Astrocyte (in vitro differentiated cells and primary cell): ENCODE measurements at regions not wholly inside any gene's neighbourhood (a gene's known extent, or its start where the extent isn't known, plus 50 kb on each side); places are given as distances from the start of the nearest gene placed in this dataset.

Experiments
- DNase-seq: peaks from one replicate; pipeline ENCODE4 v3.0.0-alpha.2; 2010; ENCODE audit warnings: low read depth
- FAIRE-seq: peaks from 2 replicates; lab custom pipeline; 2011; peaks lifted over from hg19 to GRCh38; lab: Jason Lieb, UNC
- H2AFZ ChIP-seq: 2 replicates; pipeline ENCODE4 v1.6.0; 2012; ENCODE audit warnings: low read depth, low read length, inconsistent platforms
- H3K27ac ChIP-seq: 2 replicates; pipeline ENCODE4 v1.5.1; 2011; ENCODE audit warnings: low read depth, low read length, inconsistent platforms
- H3K27me3 ChIP-seq: 2 replicates; pipeline ENCODE4 v1.6.0; 2011; ENCODE audit warnings: low read length, inconsistent platforms; ENCODE audit not compliant: insufficient read depth
- H3K36me3 ChIP-seq: 2 replicates; pipeline ENCODE4 v1.5.1; 2011; ENCODE audit warnings: low read length, inconsistent platforms; ENCODE audit not compliant: insufficient read depth
- H3K4me1 ChIP-seq: 2 replicates; pipeline ENCODE4 v1.5.1; 2011; ENCODE audit warnings: low read length, inconsistent platforms; ENCODE audit not compliant: insufficient read depth
- H3K4me2 ChIP-seq: 2 replicates; pipeline ENCODE4 v1.6.0; 2012; ENCODE audit warnings: low read length, inconsistent platforms
- H3K4me3 ChIP-seq: 2 replicates; pipeline ENCODE4 v1.5.1; 2011; ENCODE audit warnings: low read depth, mild to moderate bottlenecking, low read length, inconsistent platforms; ENCODE audit not compliant: insufficient read depth
- H3K79me2 ChIP-seq: 2 replicates; pipeline ENCODE4 v1.6.0; 2012; ENCODE audit warnings: mild to moderate bottlenecking, low read length, inconsistent platforms; ENCODE audit not compliant: insufficient read depth
- H3K9ac ChIP-seq: 2 replicates; pipeline ENCODE4 v1.6.0; 2012; ENCODE audit warnings: mild to moderate bottlenecking, low read length, inconsistent platforms
- H3K9me3 ChIP-seq: 2 replicates; pipeline ENCODE4 v1.5.1; 2012; ENCODE audit warnings: low read depth, mild to moderate bottlenecking, low read length, inconsistent platforms; ENCODE audit not compliant: insufficient read depth
- H4K20me1 ChIP-seq: 2 replicates; pipeline ENCODE4 v1.6.0; 2012; ENCODE audit warnings: low read length, inconsistent platforms; ENCODE audit not compliant: insufficient read depth
- H3K27ac Mint-ChIP-seq: one replicate; pipeline ENCODE4 v1.8.0; 2021; ENCODE audit warnings: mild to moderate bottlenecking, mixed read lengths; ENCODE audit not compliant: unreplicated experiment
- H3K27me3 Mint-ChIP-seq: one replicate; pipeline ENCODE4 v1.8.0; 2021; ENCODE audit warnings: low read depth, mixed read lengths; ENCODE audit not compliant: unreplicated experiment
- H3K36me3 Mint-ChIP-seq: one replicate; pipeline ENCODE4 v1.8.0; 2021; ENCODE audit warnings: low read depth, mixed read lengths; ENCODE audit not compliant: unreplicated experiment
- H3K4me1 Mint-ChIP-seq: one replicate; pipeline ENCODE4 v1.8.0; 2021; ENCODE audit warnings: low read depth, mixed read lengths; ENCODE audit not compliant: unreplicated experiment
- H3K4me3 Mint-ChIP-seq: one replicate; pipeline ENCODE4 v1.8.0; 2021; ENCODE audit warnings: mild to moderate bottlenecking, moderate library complexity, mixed read lengths; ENCODE audit not compliant: unreplicated experiment
- H3K9me3 Mint-ChIP-seq: one replicate; pipeline ENCODE4 v1.8.0; 2021; ENCODE audit warnings: mild to moderate bottlenecking, mixed read lengths; ENCODE audit not compliant: unreplicated experiment
- CTCF ChIP-seq: IDR thresholded peaks from 2 replicates; pipeline ENCODE4 v1.5.1; 2011; ENCODE audit warnings: low read depth, mild to moderate bottlenecking, inconsistent platforms, low read length, moderate library complexity; ENCODE audit not compliant: insufficient read depth
- EZH2 ChIP-seq: IDR thresholded peaks from 2 replicates; pipeline ENCODE4 v1.6.1; 2012; ENCODE audit warnings: mild to moderate bottlenecking, low read length, inconsistent platforms; ENCODE audit not compliant: insufficient read depth

GRCh38 chr1:18553388-18553787 lies 72.7 kb downstream of the KLHDC7A start:
- Histone ChIP-seq H3K27ac (no peak overlapping the region), H3K36me3 (no peaks in the 10 kb centered on the region), H3K4me3 (no peak overlapping the region), H2AFZ (no peak overlapping the region), H3K79me2 (no peaks in the 10 kb centered on the region), H3K9ac (no peak overlapping the region), H4K20me1 (no peaks in the 10 kb centered on the region), H3K9me3 (no peaks in the 10 kb centered on the region), H3K4me2 (no peak overlapping the region), H3K4me1 (no peaks in the 10 kb centered on the region), H3K27me3 (no peaks in the 10 kb centered on the region)
- peaks cover 5% of the 10 kb centered on the region for H3K4me1 Mint-ChIP-seq
- DNase-seq (no peak), FAIRE-seq (no peak)
- TF ChIP-seq EZH2 = no peak
- TF ChIP-seq CTCF = no peak
- H3K27me3 Mint-ChIP-seq = peaks cover 62% of the 10 kb centered on the region
- H3K4me3 Mint-ChIP-seq = no peak overlapping the region
- no peak overlapping the region for H3K27ac Mint-ChIP-seq
- no peaks in the 10 kb centered on the region for H3K36me3 Mint-ChIP-seq
- peaks cover 5% of the 10 kb centered on the region for H3K9me3 Mint-ChIP-seq

- H4K20me1 ChIP-seq = no peaks in the 10 kb centered on the region
- H3K36me3 ChIP-seq = no peaks in the 10 kb centered on the region
- no peak overlapping the region for H3K27ac Mint-ChIP-seq
- H3K79me2 ChIP-seq = no peaks in the 10 kb centered on the region
- H3K4me1 Mint-ChIP-seq = peaks cover 5% of the 10 kb centered on the region
- peaks cover 2% of the 10 kb centered on the region for H3K27me3 ChIP-seq
- no peak overlapping the region for H3K4me2 ChIP-seq
- H3K9ac ChIP-seq = no peak overlapping the region
- FAIRE-seq = no peak
- H3K9me3 ChIP-seq = no peaks in the 10 kb centered on the region
- no peaks in the 10 kb centered on the region for H3K4me1 ChIP-seq
- H3K36me3 Mint-ChIP-seq = no peaks in the 10 kb centered on the region
- peaks cover 61% of the 10 kb centered on the region for H3K27me3 Mint-ChIP-seq
- no peak overlapping the region for H3K27ac ChIP-seq
- TF ChIP-seq EZH2 (no peak), CTCF (no peak)
- no peak overlapping the region for H3K4me3 Mint-ChIP-seq
- H3K9me3 Mint-ChIP-seq = peaks cover 5% of the 10 kb centered on the region
- no peak overlapping the region for H2AFZ ChIP-seq
- no peak overlapping the region for H3K4me3 ChIP-seq
- DNase-seq = no peak
These were observed 73.4 kb downstream of the KLHDC7A start for GRCh38 chr1:18554099-18554498.

GRCh38 chr1:18554597-18554996 lies 73.9 kb downstream of the KLHDC7A start:
- FAIRE-seq = no peak
- Mint-ChIP-seq H3K27me3 (peaks cover 61% of the 10 kb centered on the region), H3K4me3 (no peak overlapping the region), H3K4me1 (peaks cover 5% of the 10 kb centered on the region), H3K36me3 (no peaks in the 10 kb centered on the region), H3K27ac (no peak overlapping the region), H3K9me3 (peaks cover 5% of the 10 kb centered on the region)
- Histone ChIP-seq H3K9me3 (no peaks in the 10 kb centered on the region), H3K4me3 (no peak overlapping the region), H3K9ac (no peak overlapping the region), H3K36me3 (no peaks in the 10 kb centered on the region), H4K20me1 (no peaks in the 10 kb centered on the region), H3K27ac (no peak overlapping the region), H3K79me2 (no peaks in the 10 kb centered on the region), H3K27me3 (peaks cover 2% of the 10 kb centered on the region), H3K4me1 (no peaks in the 10 kb centered on the region), H3K4me2 (no peak overlapping the region), H2AFZ (no peak overlapping the region)
- TF ChIP-seq EZH2 (no peak), CTCF (no peak)
- no peak for DNase-seq
